ENCODE measurements at regions not wholly inside any gene's neighbourhood (a gene's known extent, or its start where the extent isn't known, plus 50 kb on each side); places are given as distances from the start of the nearest gene placed in this dataset.

GRCh38 chr17:6241381-6241780, 171.2 kb downstream of the WSCD1 start:
- TF ChIP-seq CTCF (tag by site-specific recombination; IDR thresholded peaks at IDR 0.05) (no peak), ZNF530 (tag by site-specific recombination; IDR thresholded peaks at IDR 0.05; ENCODE audit: low read depth) (no peak), ZNF561 (tag by site-specific recombination; IDR thresholded peaks at IDR 0.05; ENCODE audit: borderline replicate concordance) (no peak), ZNF658 (tag by site-specific recombination; IDR thresholded peaks at IDR 0.05) (no peak), ZNF792 (tag by site-specific recombination; IDR thresholded peaks at IDR 0.05) (no peak), ZNF624 (tag by site-specific recombination; IDR thresholded peaks at IDR 0.05) (no peak), ZNF600 (tag by site-specific recombination; IDR thresholded peaks at IDR 0.05) (no peak), ZNF274 (IDR thresholded peaks at IDR 0.05; ENCODE audit: low read length) (no peak), ZNF274 (tag by site-specific recombination; IDR thresholded peaks at IDR 0.05; ENCODE audit: borderline replicate concordance) (no peak), ZSCAN18 (tag by site-specific recombination; IDR thresholded peaks at IDR 0.05) (no peak), ZNF121 (tag by site-specific recombination; IDR thresholded peaks at IDR 0.05) (no peak), ZNF776 (tag by site-specific recombination; IDR thresholded peaks at IDR 0.05; ENCODE audit: borderline replicate concordance) (no peak), SETDB1 (IDR thresholded peaks at IDR 0.05; ENCODE audit: insufficient read length, low read length) (no peak)
- TF ChIP-seq, protein P1, sequence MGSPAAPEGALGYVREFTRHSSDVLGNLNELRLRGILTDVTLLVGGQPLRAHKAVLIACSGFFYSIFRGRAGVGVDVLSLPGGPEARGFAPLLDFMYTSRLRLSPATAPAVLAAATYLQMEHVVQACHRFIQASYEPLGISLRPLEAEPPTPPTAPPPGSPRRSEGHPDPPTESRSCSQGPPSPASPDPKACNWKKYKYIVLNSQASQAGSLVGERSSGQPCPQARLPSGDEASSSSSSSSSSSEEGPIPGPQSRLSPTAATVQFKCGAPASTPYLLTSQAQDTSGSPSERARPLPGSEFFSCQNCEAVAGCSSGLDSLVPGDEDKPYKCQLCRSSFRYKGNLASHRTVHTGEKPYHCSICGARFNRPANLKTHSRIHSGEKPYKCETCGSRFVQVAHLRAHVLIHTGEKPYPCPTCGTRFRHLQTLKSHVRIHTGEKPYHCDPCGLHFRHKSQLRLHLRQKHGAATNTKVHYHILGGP (tag by site-specific recombination; IDR thresholded peaks at IDR 0.05) = no peak
- TF ChIP-seq, protein P2, sequence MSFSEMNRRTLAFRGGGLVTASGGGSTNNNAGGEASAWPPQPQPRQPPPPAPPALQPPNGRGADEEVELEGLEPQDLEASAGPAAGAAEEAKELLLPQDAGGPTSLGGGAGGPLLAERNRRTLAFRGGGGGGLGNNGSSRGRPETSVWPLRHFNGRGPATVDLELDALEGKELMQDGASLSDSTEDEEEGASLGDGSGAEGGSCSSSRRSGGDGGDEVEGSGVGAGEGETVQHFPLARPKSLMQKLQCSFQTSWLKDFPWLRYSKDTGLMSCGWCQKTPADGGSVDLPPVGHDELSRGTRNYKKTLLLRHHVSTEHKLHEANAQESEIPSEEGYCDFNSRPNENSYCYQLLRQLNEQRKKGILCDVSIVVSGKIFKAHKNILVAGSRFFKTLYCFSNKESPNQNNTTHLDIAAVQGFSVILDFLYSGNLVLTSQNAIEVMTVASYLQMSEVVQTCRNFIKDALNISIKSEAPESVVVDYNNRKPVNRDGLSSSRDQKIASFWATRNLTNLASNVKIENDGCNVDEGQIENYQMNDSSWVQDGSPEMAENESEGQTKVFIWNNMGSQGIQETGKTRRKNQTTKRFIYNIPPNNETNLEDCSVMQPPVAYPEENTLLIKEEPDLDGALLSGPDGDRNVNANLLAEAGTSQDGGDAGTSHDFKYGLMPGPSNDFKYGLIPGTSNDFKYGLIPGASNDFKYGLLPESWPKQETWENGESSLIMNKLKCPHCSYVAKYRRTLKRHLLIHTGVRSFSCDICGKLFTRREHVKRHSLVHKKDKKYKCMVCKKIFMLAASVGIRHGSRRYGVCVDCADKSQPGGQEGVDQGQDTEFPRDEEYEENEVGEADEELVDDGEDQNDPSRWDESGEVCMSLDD (tag by site-specific recombination; IDR thresholded peaks at IDR 0.05) = no peak
